GM12874 (cell line): ENCODE measurements at regions not wholly inside any gene's neighbourhood (a gene's known extent, or its start where the extent isn't known, plus 50 kb on each side); places are given as distances from the start of the nearest gene placed in this dataset.

Experiments
- CTCF ChIP-seq: IDR thresholded peaks from 2 replicates; pipeline ENCODE4 v1.5.1; 2011; ENCODE audit warnings: low read depth, mild to moderate bottlenecking, control low read depth, low read length, moderate library complexity; ENCODE audit not compliant: insufficient read depth

DNA sequence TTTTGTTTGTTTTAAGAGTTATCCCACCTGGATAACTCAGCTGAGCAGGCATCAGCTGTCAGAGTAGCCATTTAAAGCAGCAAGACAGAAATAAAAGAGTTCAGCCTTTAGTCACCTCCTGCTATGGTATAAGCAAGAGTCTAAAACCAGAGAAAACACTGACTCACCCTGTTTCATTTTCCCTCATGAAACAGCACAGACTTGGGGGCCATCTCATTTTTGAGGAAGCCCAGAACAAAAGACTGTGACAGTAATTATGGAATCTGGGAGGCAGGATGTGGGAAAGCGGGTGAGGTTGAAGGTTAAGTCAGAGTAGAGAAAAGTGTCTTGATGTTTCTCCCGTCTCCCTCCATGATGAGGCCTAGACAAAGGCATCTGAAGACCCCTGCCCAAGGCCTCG lies 90.2 kb upstream of the FAM174A start:
- TF ChIP-seq CTCF, result no peak

DNA sequence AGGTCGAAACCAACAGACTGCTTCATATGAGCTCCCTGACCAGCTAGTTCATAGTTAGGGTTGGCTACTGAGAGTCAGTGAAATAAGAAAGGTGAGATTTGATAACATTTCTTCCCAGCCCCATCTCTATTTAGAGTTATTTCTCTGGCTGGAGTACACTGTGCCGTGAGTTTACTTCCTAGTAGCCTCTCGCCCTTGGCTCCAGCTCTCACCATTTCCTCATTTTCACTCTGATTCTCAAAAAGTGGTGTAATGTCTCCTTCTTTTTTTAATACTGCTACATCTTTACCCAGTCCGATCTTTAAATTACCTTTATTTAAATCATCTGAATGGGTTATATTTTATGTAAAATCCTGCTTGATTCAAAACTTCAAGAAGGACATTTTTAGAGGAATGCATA lies 100.4 kb upstream of the FAM174A start:
- no peak for TF ChIP-seq CTCF

DNA sequence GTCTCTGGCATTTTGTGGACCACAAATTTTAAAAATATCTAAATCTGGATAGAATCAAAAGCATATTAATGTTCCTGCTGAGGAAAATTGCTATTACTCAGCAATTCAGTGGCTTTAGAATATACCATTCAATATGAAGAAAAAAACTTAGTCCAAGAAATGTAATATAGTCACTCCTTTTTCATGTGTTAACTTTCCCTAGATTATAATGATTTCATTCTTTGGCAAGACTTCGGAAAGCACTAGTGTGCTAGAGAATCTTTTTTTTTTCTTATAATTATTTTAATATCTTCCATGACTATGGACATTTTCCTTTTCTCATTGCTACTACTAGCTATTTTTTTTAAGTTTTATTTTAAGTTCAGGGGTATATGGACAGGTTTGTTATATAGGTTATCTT lies 102.4 kb upstream of the FAM174A start:
- TF ChIP-seq CTCF, result no peak

- TF ChIP-seq CTCF, result peak; percentile 93
These were observed 104.6 kb upstream of the FAM174A start for GRCh38 chr5:100430268-100431195.

- TF ChIP-seq CTCF, result no peak
These were observed 110.4 kb upstream of the FAM174A start for GRCh38 chr5:100424787-100425186.

- TF ChIP-seq CTCF, result no peak
These were observed 111.2 kb upstream of the FAM174A start for GRCh38 chr5:100424017-100424416.

GRCh38 chr5:100423330-100423729 lies 111.8 kb upstream of the FAM174A start:
- TF ChIP-seq CTCF, result no peak
